ENCODE measurements at regions not wholly inside any gene's neighbourhood (a gene's known extent, or its start where the extent isn't known, plus 50 kb on each side); places are given as distances from the start of the nearest gene placed in this dataset.
A peak's percentile ranks its signal among the peaks of the same experiment; 100 is the strongest.

GRCh38 chr11:115873813-115874212 is 369.6 kb upstream of the CADM1 start:
- no peak for TF ChIP-seq CTCF (conservative IDR thresholded peaks at IDR 0.05)
- peaks cover 30% of the 10 kb centered on the region for H3K4me1 Mint-ChIP-seq (ENCODE audit: unreplicated experiment)
- peaks cover 3% of the 10 kb centered on the region for H3K27me3 Mint-ChIP-seq
- no peak overlapping the region for H3K4me3 Mint-ChIP-seq
- DNase-seq (ENCODE audit: extremely low spot score, unreplicated experiment): no peak
- no peaks in the 10 kb centered on the region for H3K9me3 Mint-ChIP-seq
- no peak overlapping the region for H3K27ac Mint-ChIP-seq
- H3K36me3 Mint-ChIP-seq: no peaks in the 10 kb centered on the region

GRCh38 chr11:115872416-115872815 is 368.2 kb upstream of the CADM1 start:
- no peak overlapping the region for H3K4me3 Mint-ChIP-seq
- H3K36me3 Mint-ChIP-seq: no peaks in the 10 kb centered on the region
- H3K4me1 Mint-ChIP-seq (ENCODE audit: unreplicated experiment): peaks cover 30% of the 10 kb centered on the region
- no peaks in the 10 kb centered on the region for H3K9me3 Mint-ChIP-seq
- no peak for DNase-seq (ENCODE audit: extremely low spot score, unreplicated experiment)
- H3K27ac Mint-ChIP-seq: no peak overlapping the region
- no peak for TF ChIP-seq CTCF (conservative IDR thresholded peaks at IDR 0.05)
- H3K27me3 Mint-ChIP-seq: peaks cover 3% of the 10 kb centered on the region

- Mint-ChIP-seq H3K36me3 (no peaks in the 10 kb centered on the region), H3K27ac (no peak overlapping the region), H3K9me3 (no peaks in the 10 kb centered on the region), H3K4me3 (no peak overlapping the region), H3K27me3 (peaks cover 3% of the 10 kb centered on the region), H3K4me1 (ENCODE audit: unreplicated experiment) (peaks cover 30% of the 10 kb centered on the region)
- TF ChIP-seq CTCF (conservative IDR thresholded peaks at IDR 0.05): no peak
- DNase-seq (ENCODE audit: extremely low spot score, unreplicated experiment): no peak
These were observed 367.0 kb upstream of the CADM1 start for GRCh38 chr11:115871161-115871760.

- Mint-ChIP-seq H3K4me1 (ENCODE audit: unreplicated experiment) (peaks cover 30% of the 10 kb centered on the region), H3K9me3 (no peaks in the 10 kb centered on the region), H3K27me3 (peaks cover 3% of the 10 kb centered on the region), H3K4me3 (no peak overlapping the region), H3K27ac (no peak overlapping the region), H3K36me3 (no peaks in the 10 kb centered on the region)
- DNase-seq (ENCODE audit: extremely low spot score, unreplicated experiment): no peak
- TF ChIP-seq CTCF (conservative IDR thresholded peaks at IDR 0.05): peak; percentile 78
These were observed 365.7 kb upstream of the CADM1 start for GRCh38 chr11:115869780-115870431.

- H3K4me1 Mint-ChIP-seq (ENCODE audit: unreplicated experiment): peaks cover 30% of the 10 kb centered on the region
- TF ChIP-seq CTCF (conservative IDR thresholded peaks at IDR 0.05): no peak
These were observed 364.9 kb upstream of the CADM1 start for GRCh38 chr11:115869131-115869530.

More at GRCh38 chr11:115869131-115869530, 364.9 kb upstream of the CADM1 start:
- H3K4me3 Mint-ChIP-seq: no peak overlapping the region
- H3K27me3 Mint-ChIP-seq: peaks cover 3% of the 10 kb centered on the region
- H3K27ac Mint-ChIP-seq: no peak overlapping the region
- no peaks in the 10 kb centered on the region for H3K9me3 Mint-ChIP-seq
- no peak for DNase-seq (ENCODE audit: extremely low spot score, unreplicated experiment)
- no peaks in the 10 kb centered on the region for H3K36me3 Mint-ChIP-seq

Measured in type B pancreatic cell (in vitro differentiated cells).